K562 (cell line): ENCODE measurements at regions not wholly inside any gene's neighbourhood (a gene's known extent, or its start where the extent isn't known, plus 50 kb on each side); places are given as distances from the start of the nearest gene placed in this dataset.

Source experiments
- CEBPZ ChIP-seq: fragments of 150-350 bp; IDR thresholded peaks from 2 replicates; pipeline ENCODE4 v1.6.1; 2014; ENCODE audit warnings: low read depth, mild to moderate bottlenecking, low read length, borderline replicate concordance
- HOMEZ ChIP-seq: fragments of 250-450 bp; sonication (Bioruptor Pico); IDR thresholded peaks from 2 replicates; pipeline ENCODE4 v1.4.0; 2020; ENCODE audit warnings: mild to moderate bottlenecking, moderate library complexity
- PHF20 ChIP-seq: fragments of 450-650 bp; IDR thresholded peaks from 2 replicates; pipeline ENCODE4 v1.6.1; 2018; ENCODE audit not compliant: partially characterized antibody
- RCOR1 ChIP-seq, 2 experiments: IDR thresholded peaks; 2 replicates each; pipeline ENCODE4 v1.6.1; 2012; ENCODE audit warnings: low read depth in 2 of 2, low read length in 2 of 2, borderline replicate concordance in 1 of 2, improper control_type of control experiment in 1 of 2

DNA sequence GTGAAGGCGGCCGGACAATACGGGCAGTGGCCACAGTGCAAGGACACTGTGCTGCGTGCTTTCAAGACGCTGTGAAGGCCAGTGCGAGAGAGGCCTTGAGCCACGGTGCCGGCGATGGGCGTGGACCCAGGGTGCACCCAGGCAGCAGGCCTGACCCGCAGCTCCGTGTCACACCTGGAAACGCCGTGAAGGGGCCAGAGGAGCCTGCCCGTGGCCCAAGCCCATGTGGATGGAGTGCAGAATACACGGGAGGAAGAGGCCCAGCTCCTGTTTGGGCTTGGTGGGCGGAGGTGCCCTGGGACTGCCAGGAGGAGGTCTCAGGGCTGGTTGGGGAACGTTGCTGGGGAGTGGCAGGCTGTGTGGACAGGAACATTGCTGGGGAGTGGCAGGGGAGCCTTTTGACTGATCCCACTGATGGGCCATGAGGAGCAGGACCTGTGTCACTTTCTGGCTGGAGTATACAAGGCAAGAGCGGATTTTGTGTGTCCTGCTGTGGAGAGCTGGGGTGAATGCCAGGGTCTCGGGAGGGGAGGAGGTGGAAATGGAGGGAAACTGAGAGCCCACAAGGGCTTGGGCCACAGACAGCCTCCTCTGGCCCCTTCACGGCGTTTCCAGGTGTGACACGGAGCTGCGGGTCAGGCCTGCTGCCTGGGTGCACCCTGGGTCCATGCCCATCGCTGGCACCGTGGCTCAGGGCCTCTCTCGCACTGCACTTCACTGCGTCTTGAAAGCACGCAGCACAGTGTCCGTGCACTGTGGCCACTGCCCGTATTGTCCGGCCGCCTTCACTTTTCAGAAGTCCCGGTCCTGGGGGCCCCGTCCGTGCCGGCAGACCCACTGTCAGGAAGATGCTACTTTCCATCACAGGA, 925.4 kb downstream of the BRD1 start (continued):
- TF ChIP-seq HOMEZ (no peak), RCOR1 (IDR thresholded peaks at IDR 0.05; ENCODE audit: borderline replicate concordance in 1 of 2, low read depth in 2 of 2, low read length in 2 of 2) (no peak), CEBPZ (no peak), PHF20 (no peak)
